NCI-H1436 treated with DMSO at 0.1 percent for 48 hours (cell line): ENCODE measurements at regions not wholly inside any gene's neighbourhood (a gene's known extent, or its start where the extent isn't known, plus 50 kb on each side); places are given as distances from the start of the nearest gene placed in this dataset.
"Not testable (repeated sequence)": the region's sequence is repeated elsewhere in the genome, so short reads cannot be mapped to it uniquely, and the experiment has no call there.

Source experiments
- DNase-seq: peaks from one replicate; lab custom pipeline; 2025; lab: John Stamatoyannopoulos, UW

GRCh38 chr18:2112435-2113045, 458.8 kb downstream of the METTL4 start:
- DNase-seq: no peak

DNA sequence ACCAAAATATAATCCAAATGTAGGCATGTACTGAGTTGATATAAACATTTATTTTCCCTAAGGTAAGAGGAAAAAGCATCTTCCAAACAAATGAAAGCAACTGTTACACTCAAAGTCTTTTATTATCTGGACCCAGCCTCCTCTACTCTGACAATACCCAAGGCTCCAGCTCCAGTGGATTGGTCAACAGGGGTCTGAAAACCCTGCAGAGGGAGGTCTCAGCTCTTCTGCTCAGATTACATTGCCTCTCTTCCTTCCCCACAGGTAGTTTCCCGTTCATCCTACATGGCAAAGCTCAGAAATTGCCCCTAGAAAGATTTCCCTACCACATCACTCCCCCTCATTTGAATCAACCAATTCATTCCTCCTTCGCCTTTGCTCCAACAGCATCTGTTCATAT, 457.0 kb downstream of the METTL4 start:
- DNase-seq: no peak

DNA sequence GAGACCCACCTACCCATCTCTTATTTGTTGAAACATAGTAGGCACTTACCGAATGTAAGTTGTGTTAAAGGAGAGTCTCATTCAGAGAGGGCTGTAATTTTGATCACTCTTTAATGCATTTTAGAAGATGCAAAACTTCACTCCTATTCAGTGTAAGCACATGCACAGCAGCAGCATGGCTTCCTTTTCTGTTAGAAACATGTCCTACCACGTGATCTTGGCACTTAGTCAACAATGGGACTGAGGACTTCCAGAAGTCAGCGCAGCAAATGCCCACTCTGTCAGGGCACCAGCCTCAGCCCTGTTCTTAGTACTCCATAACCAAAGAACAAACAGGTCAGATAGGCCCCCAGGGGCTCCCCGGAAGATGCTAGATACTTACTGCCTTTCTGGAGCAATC, 456.5 kb downstream of the METTL4 start:
- no peak for DNase-seq

DNA sequence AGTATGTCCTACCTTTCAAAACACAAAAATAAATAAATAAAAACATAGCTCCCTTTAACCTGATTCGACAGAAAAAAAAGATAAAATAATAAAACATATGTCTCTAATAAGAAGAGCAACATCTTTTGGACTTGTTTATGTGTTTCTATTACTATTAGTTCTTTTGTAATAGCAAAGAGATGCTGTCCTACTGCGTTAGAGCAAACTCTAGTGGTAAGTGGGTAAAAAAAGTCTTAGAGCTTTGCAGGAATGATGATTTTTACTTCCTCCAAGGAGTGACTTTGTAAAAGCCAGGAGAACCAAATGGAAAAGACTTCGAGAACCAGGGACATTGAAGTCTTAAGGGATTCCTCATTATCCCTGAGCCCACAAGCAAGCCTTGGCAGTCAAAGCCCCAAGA, 450.1 kb downstream of the METTL4 start:
- DNase-seq: no peak

- DNase-seq: no peak
Observed at GRCh38 chr18:2123077-2123476, 448.2 kb downstream of the METTL4 start.

DNA sequence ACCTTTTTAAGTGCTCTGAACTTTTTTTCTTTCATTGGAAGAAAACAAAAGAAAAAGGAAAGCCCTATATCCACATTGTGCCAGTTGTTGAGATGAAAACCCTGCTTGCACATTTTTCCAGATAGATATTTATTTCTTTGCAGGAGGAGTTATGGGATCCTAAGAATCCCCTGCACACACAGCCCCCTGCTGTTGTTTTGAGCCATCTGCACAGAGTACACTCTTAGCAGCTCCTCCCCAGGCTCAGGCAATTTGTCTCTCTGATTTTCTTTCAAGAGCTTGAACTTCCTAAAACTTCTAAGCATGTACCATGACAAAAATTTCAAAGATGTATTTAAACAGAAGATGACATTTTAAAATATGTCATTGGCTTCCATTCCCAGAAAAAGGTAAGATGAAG, 436.9 kb downstream of the METTL4 start:
- DNase-seq: no peak

GRCh38 chr18:2135309-2135708, 436.0 kb downstream of the METTL4 start:
- DNase-seq: no peak

DNA sequence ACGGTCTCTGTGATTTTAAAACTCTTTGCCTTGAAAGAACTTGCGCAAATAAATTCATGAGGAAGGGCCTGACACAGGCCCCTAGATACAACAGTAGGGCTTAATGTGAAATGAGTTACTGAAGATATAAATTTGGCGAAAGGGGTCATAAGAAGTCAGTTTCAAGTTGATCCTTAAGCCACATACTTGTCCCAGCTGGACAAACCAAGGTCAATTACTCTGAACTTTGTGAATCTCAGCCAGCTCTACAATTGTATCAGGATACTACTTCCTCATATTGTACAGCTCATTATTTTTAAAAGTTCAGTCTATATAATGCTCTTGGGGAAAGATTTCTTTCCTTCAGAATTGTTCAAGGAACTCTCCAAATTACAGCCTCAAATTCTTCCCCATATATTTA, 432.8 kb downstream of the METTL4 start:
- DNase-seq: no peak

DNA sequence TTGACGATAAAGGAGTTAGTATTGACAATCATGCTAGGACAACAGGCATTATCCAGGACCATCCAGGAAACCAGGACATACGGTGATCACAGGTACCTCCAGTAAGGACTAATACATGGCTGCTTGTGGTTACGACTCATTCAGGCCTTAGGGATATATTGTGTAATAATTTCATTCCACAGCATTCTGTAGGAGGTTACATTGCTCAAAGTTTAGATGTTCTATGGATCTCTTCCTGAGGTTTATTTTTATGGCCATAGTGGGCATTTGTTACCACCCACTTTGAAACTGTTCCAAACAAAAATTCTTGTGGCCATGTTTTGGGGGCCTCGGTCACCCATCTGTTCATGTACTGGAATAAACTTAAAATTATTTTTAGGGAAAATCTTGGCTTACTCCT, 431.6 kb downstream of the METTL4 start:
- DNase-seq: no peak

- no peak for DNase-seq
Observed at GRCh38 chr18:2143636-2144035, 427.7 kb downstream of the METTL4 start.

DNA sequence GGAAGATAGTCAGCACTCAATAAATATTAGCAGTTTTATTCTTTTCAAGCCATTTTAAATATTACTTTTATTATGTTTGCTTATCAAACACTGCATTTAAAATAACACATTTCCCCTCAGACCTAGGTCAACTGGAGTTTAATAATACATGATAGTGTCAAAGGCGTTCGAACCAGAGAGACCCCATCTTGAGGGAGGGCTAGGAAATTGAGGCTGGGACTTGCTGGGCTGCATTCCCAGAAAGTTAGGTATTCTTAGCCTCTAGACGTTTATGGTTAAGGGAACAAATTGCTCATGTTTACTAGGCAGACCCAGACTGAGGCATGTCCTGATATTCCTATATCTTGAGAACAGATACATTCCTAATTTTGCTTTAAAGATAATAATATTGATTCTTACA, 426.5 kb downstream of the METTL4 start:
- DNase-seq: no peak

DNA sequence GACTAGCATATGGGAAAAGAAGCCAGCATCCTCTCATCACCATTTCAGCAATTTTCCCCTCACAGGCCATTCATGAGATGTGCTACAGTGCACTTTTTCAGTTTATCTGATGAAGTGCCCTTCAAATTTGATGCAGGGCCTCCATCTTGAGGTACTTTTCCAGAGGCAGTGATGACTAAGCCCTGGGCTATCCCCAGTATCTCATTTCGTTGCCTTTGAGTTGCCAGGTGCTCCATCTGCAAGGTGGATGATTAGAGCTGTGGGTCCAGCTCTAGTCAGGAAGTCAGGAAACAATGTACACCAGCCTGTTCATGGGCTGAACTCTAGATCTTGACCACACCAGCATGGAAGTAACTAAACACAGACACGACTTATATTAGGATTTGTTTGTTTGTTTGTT, 425.2 kb downstream of the METTL4 start:
- no peak for DNase-seq

DNA sequence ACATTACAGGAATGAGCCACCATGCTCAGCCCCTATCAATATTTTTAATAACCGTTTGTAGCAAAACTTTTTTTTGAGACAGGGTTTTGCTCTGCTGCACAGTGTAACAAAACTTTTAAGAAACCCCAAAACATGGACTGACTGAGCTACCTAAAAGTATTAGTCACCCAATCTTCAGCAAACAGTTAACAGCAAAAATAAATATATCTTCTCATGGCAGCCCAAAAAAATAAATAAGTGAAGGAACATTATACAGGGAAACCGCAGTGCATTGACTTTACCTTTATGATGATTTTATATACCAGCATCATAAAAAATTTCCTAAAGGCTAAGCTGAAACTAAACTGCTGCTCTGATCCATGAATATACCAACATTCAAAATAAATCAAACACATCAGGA, 424.6 kb downstream of the METTL4 start:
- no peak for DNase-seq

- DNase-seq: no peak
Observed at GRCh38 chr18:2147476-2148230, 423.7 kb downstream of the METTL4 start.

DNA sequence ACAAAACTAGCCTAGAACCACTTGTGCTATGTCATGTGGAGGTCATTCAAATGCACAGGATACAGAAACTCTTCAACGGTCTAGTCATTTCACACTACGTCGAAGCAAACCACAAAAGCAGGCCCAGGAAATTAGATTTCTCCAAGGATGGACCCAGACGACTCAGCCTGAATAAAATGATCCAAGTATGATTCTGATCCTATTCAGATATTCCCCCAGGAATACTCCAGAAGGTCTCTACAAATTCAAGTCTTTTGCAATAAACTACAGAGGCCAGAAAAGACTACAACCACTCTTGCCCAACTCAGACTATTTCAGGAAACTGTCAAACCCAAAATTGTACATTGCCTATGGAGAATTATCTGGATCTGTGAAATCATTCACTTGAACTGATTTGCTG, 422.5 kb downstream of the METTL4 start:
- no peak for DNase-seq

GRCh38 chr18:2150566-2150965, 420.7 kb downstream of the METTL4 start:
- DNase-seq: no peak

- DNase-seq: no peak
Observed at GRCh38 chr18:2154278-2154677, 417.0 kb downstream of the METTL4 start.

- no peak for DNase-seq
Observed at GRCh38 chr18:2164644-2165550, 406.4 kb downstream of the METTL4 start.

- DNase-seq: not testable (repeated sequence)
Observed at GRCh38 chr18:2166876-2167275, 404.4 kb downstream of the METTL4 start.

DNA sequence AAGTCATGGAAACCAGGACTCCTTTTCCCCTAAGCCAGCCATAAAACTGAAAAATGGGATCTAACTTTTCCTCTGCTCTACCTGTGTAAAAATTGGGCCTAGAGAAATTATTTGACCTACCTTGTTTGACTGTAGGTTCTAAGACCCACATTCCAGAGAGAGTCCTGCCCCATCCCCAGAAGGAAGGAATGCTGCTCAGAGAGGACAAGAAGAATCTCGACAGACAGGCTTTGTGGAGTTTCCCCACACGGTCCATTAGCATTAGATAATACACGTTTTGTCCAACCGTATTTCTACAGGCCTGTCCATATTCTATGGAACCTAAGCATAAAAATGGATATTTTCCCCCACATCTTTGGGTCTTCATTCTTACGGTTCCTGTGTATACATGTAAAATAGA, 403.3 kb downstream of the METTL4 start:
- no peak for DNase-seq

- DNase-seq: no peak
Observed at GRCh38 chr18:2169656-2170055, 401.6 kb downstream of the METTL4 start.

DNA sequence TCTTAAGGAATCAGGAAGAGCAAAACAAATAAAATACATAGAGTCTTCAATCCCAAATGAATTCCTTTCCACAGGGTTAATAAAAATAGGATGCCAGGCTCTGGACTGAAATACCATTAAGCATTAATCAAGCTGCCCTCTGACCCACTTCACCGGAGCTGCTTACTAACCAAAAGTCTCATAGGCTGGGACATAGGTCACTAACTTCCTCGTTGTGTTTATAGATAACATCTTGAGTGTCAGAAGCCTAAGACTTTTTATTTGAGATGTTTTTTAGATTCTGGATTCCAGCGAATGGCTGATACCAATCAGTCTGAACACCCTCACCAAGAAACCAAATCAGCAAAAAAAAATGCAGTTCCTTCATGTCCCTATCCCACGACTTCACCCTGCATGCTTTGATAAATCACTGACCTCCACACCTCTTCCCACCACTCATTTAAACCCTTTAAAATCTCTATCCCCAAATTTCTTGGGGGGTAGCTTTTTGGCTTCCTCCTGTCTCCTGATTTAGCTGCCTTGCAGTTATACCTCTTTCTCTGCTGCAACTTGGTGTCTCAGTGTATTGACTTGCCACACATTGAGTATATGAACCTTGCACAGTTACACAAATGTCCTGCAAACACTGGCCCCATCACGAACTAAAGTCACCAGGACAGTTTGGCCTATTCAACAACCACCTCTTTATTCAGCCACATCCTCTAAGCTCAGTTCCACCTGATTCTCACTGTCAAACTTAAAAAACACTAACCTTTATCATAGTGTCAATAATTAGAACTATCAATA, 399.3 kb downstream of the METTL4 start:
- DNase-seq: no peak
